ENCODE measurements at regions not wholly inside any gene's neighbourhood (a gene's known extent, or its start where the extent isn't known, plus 50 kb on each side); places are given as distances from the start of the nearest gene placed in this dataset.

DNA sequence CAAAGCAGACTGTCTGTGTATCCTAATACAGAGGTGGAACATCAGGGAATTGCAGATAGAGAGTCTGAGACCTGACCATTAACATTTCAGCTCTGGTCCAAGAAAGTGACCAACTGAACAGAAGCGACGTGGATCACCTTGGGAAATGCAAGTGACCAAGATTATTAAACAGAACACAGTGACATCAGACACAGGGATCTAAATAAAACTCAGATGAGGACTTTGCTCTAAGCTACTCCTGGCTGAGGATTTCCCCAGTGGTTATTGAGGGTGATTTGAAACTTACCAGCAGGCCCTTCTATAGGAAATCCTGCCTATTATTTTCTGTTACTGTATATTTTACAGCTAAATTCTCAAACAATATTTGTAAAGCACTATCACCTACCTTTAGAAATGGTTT lies 436.0 kb downstream of the TMEM38B start:
- Histone ChIP-seq H3K27ac (no peak overlapping the region), H3K36me3 (no peaks in the 10 kb centered on the region), H3K4me1 (no peaks in the 10 kb centered on the region), H3K9me3 (no peaks in the 10 kb centered on the region), H3K27me3 (no peaks in the 10 kb centered on the region), H3K4me3 (replicated peaks in 1 of 3) (no peak overlapping the region)
- no peak for DNase-seq
- intact Hi-C loops (cut with DNase I): no loop called here
- no peak for TF ChIP-seq POLR2A (IDR thresholded peaks at IDR 0.05)
- TF ChIP-seq, protein P1, sequence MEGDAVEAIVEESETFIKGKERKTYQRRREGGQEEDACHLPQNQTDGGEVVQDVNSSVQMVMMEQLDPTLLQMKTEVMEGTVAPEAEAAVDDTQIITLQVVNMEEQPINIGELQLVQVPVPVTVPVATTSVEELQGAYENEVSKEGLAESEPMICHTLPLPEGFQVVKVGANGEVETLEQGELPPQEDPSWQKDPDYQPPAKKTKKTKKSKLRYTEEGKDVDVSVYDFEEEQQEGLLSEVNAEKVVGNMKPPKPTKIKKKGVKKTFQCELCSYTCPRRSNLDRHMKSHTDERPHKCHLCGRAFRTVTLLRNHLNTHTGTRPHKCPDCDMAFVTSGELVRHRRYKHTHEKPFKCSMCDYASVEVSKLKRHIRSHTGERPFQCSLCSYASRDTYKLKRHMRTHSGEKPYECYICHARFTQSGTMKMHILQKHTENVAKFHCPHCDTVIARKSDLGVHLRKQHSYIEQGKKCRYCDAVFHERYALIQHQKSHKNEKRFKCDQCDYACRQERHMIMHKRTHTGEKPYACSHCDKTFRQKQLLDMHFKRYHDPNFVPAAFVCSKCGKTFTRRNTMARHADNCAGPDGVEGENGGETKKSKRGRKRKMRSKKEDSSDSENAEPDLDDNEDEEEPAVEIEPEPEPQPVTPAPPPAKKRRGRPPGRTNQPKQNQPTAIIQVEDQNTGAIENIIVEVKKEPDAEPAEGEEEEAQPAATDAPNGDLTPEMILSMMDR (IDR thresholded peaks at IDR 0.05): no peak
- WGBS, 2 donors: 81 to 91% methylated on average over 2 of the region's 2 CpGs

DNA sequence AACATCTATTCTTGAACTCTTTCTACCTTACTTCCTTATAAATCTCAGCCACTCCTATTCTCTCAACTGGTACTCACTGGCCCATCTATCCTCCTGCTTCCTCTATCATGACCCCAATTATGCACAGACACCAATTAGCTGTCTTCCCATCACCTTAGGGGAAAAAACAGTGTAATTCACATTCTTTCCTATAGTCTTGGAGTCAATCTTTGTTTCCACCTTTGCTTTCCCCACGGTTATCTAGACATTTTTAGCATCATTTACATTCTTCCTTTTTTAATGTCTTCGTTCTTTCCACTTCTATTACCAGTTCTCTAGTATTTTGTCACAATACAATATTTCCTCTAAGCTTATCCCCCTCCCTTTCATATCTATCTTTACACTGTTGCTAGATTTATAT lies 449.4 kb downstream of the TMEM38B start:
- WGBS, 2 donors: 82 to 85% methylated on average over 2 of the region's 2 CpGs
- H3K27me3 ChIP-seq: no peaks in the 10 kb centered on the region
- TF ChIP-seq POLR2A (IDR thresholded peaks at IDR 0.05): no peak
- TF ChIP-seq, protein P1 (IDR thresholded peaks at IDR 0.05): no peak
- no peaks in the 10 kb centered on the region for H3K9me3 ChIP-seq
- intact Hi-C loops (cut with DNase I): no loop called here
- no peak overlapping the region for H3K27ac ChIP-seq
- DNase-seq: no peak
- no peaks in the 10 kb centered on the region for H3K36me3 ChIP-seq
- no peak overlapping the region for H3K4me3 ChIP-seq (replicated peaks in 1 of 3)
- H3K4me1 ChIP-seq: no peaks in the 10 kb centered on the region

DNA sequence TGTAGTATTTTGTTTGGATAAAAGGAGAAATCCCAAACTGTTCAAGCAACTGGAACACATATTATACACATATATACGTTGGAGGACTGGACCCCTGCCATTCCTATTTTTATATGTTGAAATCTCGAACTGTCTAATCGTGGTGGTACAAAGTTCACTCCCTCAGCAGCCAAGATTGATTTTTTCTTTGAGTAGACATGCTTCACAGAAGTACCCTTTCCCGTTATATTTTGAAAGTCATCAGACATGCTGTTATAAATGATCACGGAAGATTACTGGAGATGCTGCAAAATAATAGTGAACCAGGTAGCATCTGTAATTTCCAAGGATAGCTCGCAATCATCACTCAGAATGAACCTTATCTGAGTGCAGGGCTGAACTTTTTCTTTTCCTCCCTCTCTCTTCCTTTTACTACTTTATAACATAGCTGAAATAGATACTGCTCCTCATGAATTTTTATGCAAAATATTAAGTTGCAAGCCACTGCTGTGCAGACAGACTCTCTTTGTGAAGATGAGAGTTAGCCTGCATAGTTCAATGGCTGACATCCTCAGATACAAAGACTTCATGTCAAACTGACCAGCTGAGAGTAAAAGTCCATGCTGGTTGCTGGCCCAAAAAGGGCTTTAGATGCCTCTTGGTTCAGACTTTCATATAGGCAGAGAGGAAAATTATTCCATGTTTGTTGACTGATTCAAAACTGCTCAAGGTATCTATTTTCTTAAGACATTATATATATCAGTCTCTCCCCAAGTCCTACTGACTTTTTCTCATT lies 451.9 kb downstream of the TMEM38B start:
- H3K4me1 ChIP-seq: no peaks in the 10 kb centered on the region
- no peaks in the 10 kb centered on the region for H3K27me3 ChIP-seq
- H3K9me3 ChIP-seq: no peaks in the 10 kb centered on the region
- no peak for DNase-seq
- intact Hi-C loops (cut with DNase I): no loop called here
- H3K4me3 ChIP-seq (replicated peaks in 1 of 3): no peak overlapping the region
- 72 to 83% methylated on average over 6 of the region's 6 CpGs for WGBS, 2 donors
- H3K36me3 ChIP-seq: no peaks in the 10 kb centered on the region
- no peak for TF ChIP-seq POLR2A (IDR thresholded peaks at IDR 0.05)
- TF ChIP-seq, protein P1 (IDR thresholded peaks at IDR 0.05): no peak
- H3K27ac ChIP-seq: no peak overlapping the region

DNA sequence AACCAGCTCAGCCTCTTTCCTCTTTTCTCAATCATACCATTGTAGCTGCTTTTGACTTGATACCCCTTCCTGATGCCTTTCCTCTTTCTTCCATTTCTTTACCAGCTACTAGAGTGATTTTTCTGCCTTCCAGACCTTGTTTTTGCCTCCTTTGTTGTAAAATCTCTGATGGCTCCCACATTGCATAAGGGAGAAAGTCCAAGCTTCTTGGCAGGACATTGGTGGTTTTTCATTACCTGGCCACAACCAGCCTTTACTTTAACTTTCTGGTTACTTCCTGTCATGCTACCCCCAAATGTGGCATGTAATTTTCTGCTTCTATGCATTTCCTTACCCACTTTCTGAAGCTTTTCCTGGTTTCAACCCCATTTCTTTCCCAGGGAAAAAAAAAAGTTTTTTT lies 452.5 kb downstream of the TMEM38B start:
- no peaks in the 10 kb centered on the region for H3K9me3 ChIP-seq
- no peak overlapping the region for H3K27ac ChIP-seq
- H3K4me1 ChIP-seq: no peaks in the 10 kb centered on the region
- TF ChIP-seq, protein P1 (IDR thresholded peaks at IDR 0.05): no peak
- no peak for TF ChIP-seq POLR2A (IDR thresholded peaks at IDR 0.05)
- no peaks in the 10 kb centered on the region for H3K27me3 ChIP-seq
- no peaks in the 10 kb centered on the region for H3K36me3 ChIP-seq
- intact Hi-C loops (cut with DNase I): no loop called here
- no peak overlapping the region for H3K4me3 ChIP-seq (replicated peaks in 1 of 3)
- no peak for DNase-seq

DNA sequence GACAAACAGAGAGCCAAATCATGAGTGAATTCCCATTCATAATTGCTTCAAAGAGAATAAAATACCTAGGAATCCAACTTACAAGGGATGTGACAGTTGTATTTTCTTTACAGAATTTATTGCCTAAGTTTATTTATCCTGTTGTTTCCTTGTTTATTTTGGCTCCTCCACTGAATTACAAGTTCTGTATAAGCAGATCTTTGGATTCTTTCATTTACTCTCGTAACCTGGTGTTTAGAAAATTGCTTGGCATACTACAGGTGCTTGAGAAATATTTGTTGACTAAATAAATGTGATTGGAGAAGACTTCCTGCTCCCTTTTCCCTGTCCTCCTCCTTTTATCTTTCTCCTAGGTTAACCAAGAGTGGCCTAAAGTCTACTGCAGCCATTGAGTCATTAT lies 455.6 kb downstream of the TMEM38B start:
- DNase-seq: no peak
- Histone ChIP-seq H3K27ac (no peak overlapping the region), H3K9me3 (no peaks in the 10 kb centered on the region), H3K4me3 (replicated peaks in 1 of 3) (no peak overlapping the region), H3K27me3 (no peaks in the 10 kb centered on the region), H3K36me3 (no peaks in the 10 kb centered on the region), H3K4me1 (no peaks in the 10 kb centered on the region)
- intact Hi-C loops (cut with DNase I): no loop called here
- TF ChIP-seq, protein P1 (IDR thresholded peaks at IDR 0.05): no peak
- no peak for TF ChIP-seq POLR2A (IDR thresholded peaks at IDR 0.05)
- WGBS, 2 donors: 73 to 76% methylated on average over 1 of the region's 1 CpG
